Endothelial cell of umbilical vein (primary cell): ENCODE measurements at regions not wholly inside any gene's neighbourhood (a gene's known extent, or its start where the extent isn't known, plus 50 kb on each side); places are given as distances from the start of the nearest gene placed in this dataset.

Experiments
- BruUV-seq: library from RNA; stranded (reverse); fragments of 400-500 nt; replicated peaks from 2 replicates; lab custom pipeline; 2021; lab: Mats Ljungman, UMichigan
- CTCF ChIA-PET: fragments of 300-600, 350-600 bp; sonication (Branson Sonifier 250); formaldehyde crosslinking; loops from one replicate; lab custom pipeline; 2021; ENCODE audit warnings: antibody characterized with exemption, inconsistent platforms; lab: Charles Lee
- POLR2A ChIA-PET: fragments of 300-600, 350-600 bp; sonication (Branson Sonifier 250); formaldehyde crosslinking; loops from one replicate; lab custom pipeline; 2021; ENCODE audit warnings: antibody characterized with exemption, inconsistent platforms; lab: Charles Lee
- DNase-seq: peaks from one replicate; pipeline ENCODE4 v3.0.0-alpha.2; 2011; ENCODE audit warnings: low read depth, low spot score
- FAIRE-seq: peaks from 2 replicates; lab custom pipeline; 2011; peaks lifted over from hg19 to GRCh38; lab: Jason Lieb, UNC
- H2AFZ ChIP-seq: 2 replicates; pipeline ENCODE4 v1.6.0; 2012; ENCODE audit warnings: low read depth, low read length, control low read depth, inconsistent platforms
- H3K27ac ChIP-seq: 2 replicates; pipeline ENCODE4 v1.5.1; 2011; ENCODE audit warnings: low read depth, mild to moderate bottlenecking, control low read depth, low read length, moderate library complexity; ENCODE audit not compliant: insufficient read depth
- H3K27me3 ChIP-seq, 2 experiments: 2 replicates each; pipeline versions ENCODE4 v1.6.0 to v1.6.1; 2011; ENCODE audit warnings: low read length in 2 of 2, mixed read lengths in 1 of 2; ENCODE audit not compliant: control insufficient read depth in 2 of 2, insufficient read depth in 2 of 2
- H3K36me3 ChIP-seq, 2 experiments: 2 replicates in 1 of 2; 3 replicates in 1 of 2; pipeline ENCODE4 v1.5.1; 2011; ENCODE audit warnings: low read length in 2 of 2, mild to moderate bottlenecking in 1 of 2, moderate library complexity in 1 of 2; ENCODE audit not compliant: control insufficient read depth in 2 of 2, insufficient read depth in 2 of 2; ENCODE audit errors: extremely low read depth in 1 of 2
- H3K4me1 ChIP-seq: 3 replicates; pipeline ENCODE4 v1.5.1; 2011; ENCODE audit warnings: mild to moderate bottlenecking, low read length; ENCODE audit not compliant: control insufficient read depth, insufficient read depth; ENCODE audit errors: extremely low read depth
- H3K4me2 ChIP-seq: 2 replicates; pipeline ENCODE4 v1.6.1; 2011; ENCODE audit warnings: low read length, control low read depth, mixed read lengths; ENCODE audit not compliant: insufficient read depth
- H3K4me3 ChIP-seq, 3 experiments: fragments of 200-600 bp in 1 of 3; sonication (generic), shearing (Covaris generic) in 1 of 3; replicated peaks in 1 of 3; 2 replicates each; pipeline ENCODE4 v1.5.1; 2011 to 2016; ENCODE audit warnings: control low read depth in 3 of 3, low read length in 3 of 3, mild to moderate bottlenecking in 2 of 3, inconsistent platforms in 1 of 3, low read depth in 1 of 3, moderate library complexity in 1 of 3; ENCODE audit not compliant: insufficient read depth in 1 of 3
- H3K79me2 ChIP-seq: 2 replicates; pipeline ENCODE4 v1.6.0; 2012; ENCODE audit warnings: low read length, inconsistent platforms; ENCODE audit not compliant: control insufficient read depth, insufficient read depth
- H3K9ac ChIP-seq: replicated peaks from 2 replicates; pipeline ENCODE3; 2011; ENCODE audit warnings: low read length, control low read depth; ENCODE audit not compliant: insufficient read depth; ENCODE audit errors: extremely low read depth
- H3K9me1 ChIP-seq: replicated peaks from 3 replicates; pipeline ENCODE4 v1.6.0; 2011; ENCODE audit warnings: mild to moderate bottlenecking, low read length; ENCODE audit not compliant: control insufficient read depth, insufficient read depth; ENCODE audit errors: extremely low read depth
- H3K9me3 ChIP-seq: replicated peaks from 2 replicates; pipeline ENCODE4 v1.5.1; 2012; ENCODE audit warnings: low read length, inconsistent platforms; ENCODE audit not compliant: control insufficient read depth, insufficient read depth
- H4K20me1 ChIP-seq: replicated peaks from 2 replicates; pipeline ENCODE3; 2011; ENCODE audit warnings: mild to moderate bottlenecking, low read length; ENCODE audit not compliant: control insufficient read depth, insufficient read depth; ENCODE audit errors: extremely low read depth
- CTCF ChIP-seq, 2 donors: IDR thresholded peaks; 1 replicate in 1 of 2; 2 replicates in 1 of 2; pipeline ENCODE4 v1.5.1; 2011; ENCODE audit warnings: low read length in 2 of 2, mild to moderate bottlenecking in 2 of 2, moderate library complexity in 2 of 2, control low read depth in 1 of 2, inconsistent platforms in 1 of 2, low read depth in 1 of 2; ENCODE audit not compliant: insufficient read depth in 1 of 2; ENCODE audit errors: extremely low read depth in 1 of 2
- EZH2 ChIP-seq: IDR thresholded peaks from 2 replicates; pipeline ENCODE4 v1.6.1; 2012; ENCODE audit warnings: borderline replicate concordance, low read depth, mild to moderate bottlenecking, moderate library complexity, low read length, inconsistent platforms; ENCODE audit not compliant: severe bottlenecking
- GATA2 ChIP-seq: IDR thresholded peaks from 2 replicates; pipeline ENCODE4 v1.7.0; 2011; ENCODE audit warnings: low read depth, mild to moderate bottlenecking, moderate library complexity, mixed read lengths, low read length; ENCODE audit not compliant: insufficient read length, insufficient read depth
- MAX ChIP-seq: IDR thresholded peaks from 2 replicates; pipeline ENCODE4 v1.6.1; 2011; ENCODE audit not compliant: insufficient read depth, insufficient read length
- POLR2AphosphoS5 ChIP-seq: IDR thresholded peaks from 2 replicates; pipeline ENCODE4 v1.6.1; 2012; ENCODE audit warnings: low read depth, mild to moderate bottlenecking, control low read depth, low read length, moderate library complexity; ENCODE audit not compliant: insufficient read depth
- dilution Hi-C: fragments of 300-500 bp; cut with MboI; formaldehyde crosslinking; loops from one replicate; pipeline ENCODE4 v1.15.0; 2019; ENCODE audit warnings: low sequenced_read_pairs; ENCODE audit not compliant: extremely low pct_ligation_motif_present
- intact Hi-C: fragments of 100-400 bp; cut with micrococcal nuclease; formaldehyde crosslinking; loops from one replicate; pipeline ENCODE4 v1.10.0; 2022

- H3K4me3 ChIP-seq: no peak overlapping the region
- H3K4me2 ChIP-seq: no peak overlapping the region
- H3K9ac ChIP-seq: no peak overlapping the region
- H3K9me1 ChIP-seq: no peaks in the 10 kb centered on the region
- no peak overlapping the region for H2AFZ ChIP-seq
- BruUV-seq: no TSS peak
- H3K4me1 ChIP-seq: no peaks in the 10 kb centered on the region
- dilution Hi-C loops: no loop called here
- H3K27me3 ChIP-seq: no peaks in the 10 kb centered on the region
- no peaks in the 10 kb centered on the region for H3K9me3 ChIP-seq
- no peaks in the 10 kb centered on the region for H4K20me1 ChIP-seq
- TF ChIP-seq EZH2 (no peak), POLR2AphosphoS5 (no peak), CTCF (IDR thresholded peaks at IDR 0.05; ENCODE audit: extremely low read depth in 1 of 2, insufficient read depth in 1 of 2, low read depth in 1 of 2, low read length in 2 of 2) (no peak), MAX (no peak), GATA2 (no peak)
- no peaks in the 10 kb centered on the region for H3K36me3 ChIP-seq
- no peak for FAIRE-seq
- intact Hi-C loops: no loop called here
- no peaks in the 10 kb centered on the region for H3K79me2 ChIP-seq
- CTCF ChIA-PET: no interaction called here
- POLR2A ChIA-PET: no interaction called here
- no peak overlapping the region for H3K27ac ChIP-seq
- no peak for DNase-seq
These were observed 128.1 kb upstream of the BCL9 start for GRCh38 chr1:147413110-147413605.
